ENCODE measurements at regions not wholly inside any gene's neighbourhood (a gene's known extent, or its start where the extent isn't known, plus 50 kb on each side); places are given as distances from the start of the nearest gene placed in this dataset.

GRCh38 chr4:110394871-110395270 lies 81.1 kb upstream of the ENPEP start:
- no peak for DNase-seq (ENCODE audit: low spot score)
- no peak overlapping the region for H3K4me3 ChIP-seq (ENCODE audit: low read depth, low read length, poor library complexity, severe bottlenecking)
- H3K4me1 ChIP-seq (ENCODE audit: insufficient read depth, low read length, poor library complexity, severe bottlenecking): no peaks in the 10 kb centered on the region
- CTCF ChIA-PET: no interaction called here
- no peaks in the 10 kb centered on the region for H3K36me3 ChIP-seq (ENCODE audit: insufficient read depth, low read length, poor library complexity, severe bottlenecking)
- no peak overlapping the region for H3K27ac ChIP-seq (ENCODE audit: low read depth, low read length, poor library complexity, severe bottlenecking)
- intact Hi-C loops (cut with micrococcal nuclease; ENCODE audit: unreplicated experiment): no loop called here
- no TSS peak for BruUV-seq (replicated peaks)
- POLR2A ChIA-PET (ENCODE audit: low non-redundant PET): no interaction called here
- TF ChIP-seq EZH2 (IDR thresholded peaks at IDR 0.05; ENCODE audit: borderline replicate concordance, low read depth, low read length, poor library complexity, severe bottlenecking) (no peak), CTCF (conservative IDR thresholded peaks at IDR 0.05; ENCODE audit: low read depth, low read length) (no peak)
- H3K27me3 ChIP-seq (replicated peaks; ENCODE audit: insufficient read depth, low read depth, low read length, poor library complexity): no peaks in the 10 kb centered on the region
- no peaks in the 10 kb centered on the region for H3K9me3 ChIP-seq (ENCODE audit: low read depth, low read length, poor library complexity, severe bottlenecking)

- TF ChIP-seq EZH2 (IDR thresholded peaks at IDR 0.05; ENCODE audit: borderline replicate concordance, low read depth, low read length, poor library complexity, severe bottlenecking): no peak
- no peak for TF ChIP-seq CTCF (conservative IDR thresholded peaks at IDR 0.05; ENCODE audit: low read depth, low read length)
These were observed 94.2 kb upstream of the ENPEP start for GRCh38 chr4:110381784-110382183.

GRCh38 chr4:110372485-110372884 lies 103.5 kb upstream of the ENPEP start:
- DNase-seq (ENCODE audit: low spot score): no peak
- BruUV-seq (replicated peaks): no TSS peak
- no peak overlapping the region for H3K4me3 ChIP-seq (ENCODE audit: low read depth, low read length, poor library complexity, severe bottlenecking)
- no peaks in the 10 kb centered on the region for H3K27me3 ChIP-seq (replicated peaks; ENCODE audit: insufficient read depth, low read depth, low read length, poor library complexity)
- H3K4me1 ChIP-seq (ENCODE audit: insufficient read depth, low read length, poor library complexity, severe bottlenecking): no peaks in the 10 kb centered on the region
- ChIA-PET POLR2A (ENCODE audit: low non-redundant PET) (no interaction called here), CTCF (no interaction called here)
- intact Hi-C loops (cut with micrococcal nuclease; ENCODE audit: unreplicated experiment): no loop called here
- H3K27ac ChIP-seq (ENCODE audit: low read depth, low read length, poor library complexity, severe bottlenecking): no peak overlapping the region
- no peaks in the 10 kb centered on the region for H3K36me3 ChIP-seq (ENCODE audit: insufficient read depth, low read length, poor library complexity, severe bottlenecking)
- H3K9me3 ChIP-seq (ENCODE audit: low read depth, low read length, poor library complexity, severe bottlenecking): no peaks in the 10 kb centered on the region
- no peak for TF ChIP-seq EZH2 (IDR thresholded peaks at IDR 0.05; ENCODE audit: borderline replicate concordance, low read depth, low read length, poor library complexity, severe bottlenecking)

More at GRCh38 chr4:110381784-110382183, 94.2 kb upstream of the ENPEP start:
- BruUV-seq (replicated peaks): no TSS peak
- intact Hi-C loops (cut with micrococcal nuclease; ENCODE audit: unreplicated experiment): no loop called here
- peaks cover 10% of the 10 kb centered on the region for H3K9me3 ChIP-seq (ENCODE audit: low read depth, low read length, poor library complexity, severe bottlenecking)
- ChIA-PET POLR2A (ENCODE audit: low non-redundant PET) (no interaction called here), CTCF (no interaction called here)
- H3K27ac ChIP-seq (ENCODE audit: low read depth, low read length, poor library complexity, severe bottlenecking): no peak overlapping the region
- H3K4me1 ChIP-seq (ENCODE audit: insufficient read depth, low read length, poor library complexity, severe bottlenecking): no peaks in the 10 kb centered on the region
- H3K27me3 ChIP-seq (replicated peaks; ENCODE audit: insufficient read depth, low read depth, low read length, poor library complexity): no peaks in the 10 kb centered on the region
- no peak for DNase-seq (ENCODE audit: low spot score)
- no peaks in the 10 kb centered on the region for H3K36me3 ChIP-seq (ENCODE audit: insufficient read depth, low read length, poor library complexity, severe bottlenecking)
- no peak overlapping the region for H3K4me3 ChIP-seq (ENCODE audit: low read depth, low read length, poor library complexity, severe bottlenecking)

- peak; percentile 32 for DNase-seq (ENCODE audit: low spot score)
- Histone ChIP-seq H3K4me1 (ENCODE audit: insufficient read depth, low read length, poor library complexity, severe bottlenecking) (no peaks in the 10 kb centered on the region), H3K9me3 (ENCODE audit: low read depth, low read length, poor library complexity, severe bottlenecking) (no peaks in the 10 kb centered on the region), H3K27me3 (replicated peaks; ENCODE audit: insufficient read depth, low read depth, low read length, poor library complexity) (no peaks in the 10 kb centered on the region), H3K27ac (ENCODE audit: low read depth, low read length, poor library complexity, severe bottlenecking) (no peak overlapping the region), H3K4me3 (ENCODE audit: low read depth, low read length, poor library complexity, severe bottlenecking) (no peak overlapping the region), H3K36me3 (ENCODE audit: insufficient read depth, low read length, poor library complexity, severe bottlenecking) (no peaks in the 10 kb centered on the region)
- CTCF ChIA-PET: interaction anchor here (1.0 kb wide), 1 partner anchor 27 kb away, joined by 3 read pairs; no protein-coding TSS in a partner anchor
- intact Hi-C loops (cut with micrococcal nuclease; ENCODE audit: unreplicated experiment): no loop called here
- TF ChIP-seq EZH2 (IDR thresholded peaks at IDR 0.05; ENCODE audit: borderline replicate concordance, low read depth, low read length, poor library complexity, severe bottlenecking) (no peak), CTCF (conservative IDR thresholded peaks at IDR 0.05; ENCODE audit: low read depth, low read length) (no peak)
- BruUV-seq (replicated peaks): no TSS peak
- POLR2A ChIA-PET (ENCODE audit: low non-redundant PET): no interaction called here
These were observed 104.8 kb upstream of the ENPEP start for GRCh38 chr4:110371016-110371770.

Measured in A673 (cell line).